ENCODE measurements at regions not wholly inside any gene's neighbourhood (a gene's known extent, or its start where the extent isn't known, plus 50 kb on each side); places are given as distances from the start of the nearest gene placed in this dataset.

DNA sequence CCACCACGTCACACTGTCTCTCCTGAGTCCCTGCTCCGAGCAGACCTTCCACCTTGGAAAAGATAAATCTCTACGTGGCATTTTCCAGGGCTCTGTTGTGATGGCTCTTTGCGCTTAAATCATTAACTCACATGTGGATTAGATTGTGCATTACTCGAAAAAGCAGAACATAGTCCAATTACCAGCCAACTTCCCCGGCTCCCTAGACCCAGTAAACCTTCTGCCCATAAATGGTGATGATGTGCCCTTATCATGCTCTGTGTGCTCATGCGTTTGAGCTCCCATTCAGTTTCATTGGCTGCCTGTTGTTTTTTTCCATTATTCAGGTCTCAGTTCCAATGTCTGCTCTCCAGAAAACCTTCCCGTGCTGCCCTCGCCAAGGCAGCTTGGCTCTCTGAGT lies 471.2 kb downstream of the GLRX3 start:
- 79% methylated on average over 9 of the region's 9 CpGs for WGBS
- no peak overlapping the region for H2AFZ ChIP-seq (ENCODE audit: low read depth, low read length)
- H4K8ac ChIP-seq (ENCODE audit: low read length) = no peak overlapping the region
- H3K9ac ChIP-seq (ENCODE audit: low read length) = no peak overlapping the region
- no peak overlapping the region for H2BK12ac ChIP-seq (ENCODE audit: low read length in 2 of 2)
- H3K27me3 ChIP-seq (ENCODE audit: control insufficient read depth in 1 of 2, insufficient read depth in 1 of 2, low read length in 2 of 2) = no peaks in the 10 kb centered on the region
- H3K27ac ChIP-seq (ENCODE audit: low read length, poor library complexity, severe bottlenecking) = no peak overlapping the region
- no peak overlapping the region for H2AK5ac ChIP-seq (ENCODE audit: low read length, severe bottlenecking)
- no peak overlapping the region for H3K14ac ChIP-seq (ENCODE audit: low read length in 2 of 2)
- no peak overlapping the region for H3K4me3 ChIP-seq (ENCODE audit: insufficient read depth in 1 of 2, low read depth in 1 of 2, low read length in 2 of 2)
- H3K9me3 ChIP-seq (ENCODE audit: control insufficient read depth, low read length) = peaks cover 38% of the 10 kb centered on the region
- no peaks in the 10 kb centered on the region for H3K36me3 ChIP-seq (ENCODE audit: control insufficient read depth in 1 of 2, insufficient read depth in 2 of 2, low read depth in 1 of 2, low read length in 2 of 2)
- no peak overlapping the region for H2BK15ac ChIP-seq (ENCODE audit: low read depth, poor library complexity, severe bottlenecking)
- H3K4me1 ChIP-seq (ENCODE audit: control insufficient read depth, insufficient read depth, low read depth, low read length) = no peaks in the 10 kb centered on the region
- no peak for DNase-seq
- no peak overlapping the region for H3K23ac ChIP-seq (ENCODE audit: low read length in 2 of 2)
- H3K4ac ChIP-seq (ENCODE audit: low read depth in 1 of 2, low read length in 2 of 2) = no peak overlapping the region
- H3K4me2 ChIP-seq (ENCODE audit: low read length, poor library complexity, severe bottlenecking) = no peak overlapping the region
- H3K79me1 ChIP-seq (replicated peaks; ENCODE audit: low read length, poor library complexity, severe bottlenecking) = no peaks in the 10 kb centered on the region
- H3K18ac ChIP-seq (ENCODE audit: low read depth in 1 of 2, low read length in 2 of 2) = no peak overlapping the region
- no peak overlapping the region for H2BK5ac ChIP-seq (ENCODE audit: low read depth, low read length, poor library complexity, severe bottlenecking)
- no peak overlapping the region for H4K91ac ChIP-seq (ENCODE audit: low read length)
- no peak overlapping the region for H2BK120ac ChIP-seq (ENCODE audit: low read depth, low read length)

DNA sequence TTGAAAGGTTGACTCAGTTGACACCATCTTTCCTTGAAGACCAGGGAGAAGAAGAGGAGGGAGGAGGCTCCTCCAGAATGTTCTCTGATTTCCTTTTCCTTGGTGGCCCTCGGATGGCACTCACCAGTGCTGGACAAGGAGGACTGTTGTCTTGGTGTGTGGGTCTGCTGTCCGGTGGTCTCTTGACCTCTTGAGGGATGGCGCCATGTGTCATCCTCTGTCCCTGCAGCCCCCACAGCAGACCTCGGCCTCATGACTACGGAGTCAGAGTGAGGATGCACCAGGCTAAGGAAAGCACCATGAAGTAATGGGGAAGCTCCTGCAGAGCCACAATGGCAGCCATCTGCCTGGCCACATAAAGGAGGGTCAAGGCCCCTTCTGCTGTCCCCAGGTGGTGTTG lies 475.0 kb downstream of the GLRX3 start:
- DNase-seq = no peak
- Histone ChIP-seq H3K27me3 (ENCODE audit: control insufficient read depth in 1 of 2, insufficient read depth in 1 of 2, low read length in 2 of 2) (no peaks in the 10 kb centered on the region), H3K4me2 (ENCODE audit: low read length, poor library complexity, severe bottlenecking) (no peak overlapping the region), H3K18ac (ENCODE audit: low read depth in 1 of 2, low read length in 2 of 2) (no peak overlapping the region), H3K14ac (ENCODE audit: low read length in 2 of 2) (no peak overlapping the region), H3K27ac (ENCODE audit: low read length, poor library complexity, severe bottlenecking) (no peak overlapping the region), H2AK5ac (ENCODE audit: low read length, severe bottlenecking) (no peak overlapping the region), H2AFZ (ENCODE audit: low read depth, low read length) (no peak overlapping the region), H3K4me1 (ENCODE audit: control insufficient read depth, insufficient read depth, low read depth, low read length) (no peaks in the 10 kb centered on the region), H3K4ac (ENCODE audit: low read depth in 1 of 2, low read length in 2 of 2) (no peak overlapping the region), H3K36me3 (ENCODE audit: control insufficient read depth in 1 of 2, insufficient read depth in 2 of 2, low read depth in 1 of 2, low read length in 2 of 2) (no peaks in the 10 kb centered on the region), H2BK12ac (ENCODE audit: low read length in 2 of 2) (no peak overlapping the region), H3K9me3 (ENCODE audit: control insufficient read depth, low read length) (peaks cover 25% of the 10 kb centered on the region), H4K8ac (ENCODE audit: low read length) (no peak overlapping the region), H3K79me1 (replicated peaks; ENCODE audit: low read length, poor library complexity, severe bottlenecking) (no peaks in the 10 kb centered on the region), H2BK5ac (ENCODE audit: low read depth, low read length, poor library complexity, severe bottlenecking) (no peak overlapping the region), H2BK120ac (ENCODE audit: low read depth, low read length) (no peak overlapping the region), H4K91ac (ENCODE audit: low read length) (no peak overlapping the region), H3K9ac (ENCODE audit: low read length) (no peak overlapping the region), H3K4me3 (ENCODE audit: insufficient read depth in 1 of 2, low read depth in 1 of 2, low read length in 2 of 2) (no peak overlapping the region), H3K23ac (ENCODE audit: low read length in 2 of 2) (no peak overlapping the region), H2BK15ac (ENCODE audit: low read depth, poor library complexity, severe bottlenecking) (no peak overlapping the region)
- 70% methylated on average over 5 of the region's 5 CpGs for WGBS

- Histone ChIP-seq H3K9me3 (ENCODE audit: control insufficient read depth, low read length) (peaks cover 20% of the 10 kb centered on the region), H4K8ac (ENCODE audit: low read length) (no peak overlapping the region), H3K27ac (ENCODE audit: low read length, poor library complexity, severe bottlenecking) (no peak overlapping the region), H3K4me2 (ENCODE audit: low read length, poor library complexity, severe bottlenecking) (no peak overlapping the region), H2BK15ac (ENCODE audit: low read depth, poor library complexity, severe bottlenecking) (no peak overlapping the region), H3K4me3 (ENCODE audit: insufficient read depth in 1 of 2, low read depth in 1 of 2, low read length in 2 of 2) (no peak overlapping the region), H2BK12ac (ENCODE audit: low read length in 2 of 2) (no peak overlapping the region), H3K4ac (ENCODE audit: low read depth in 1 of 2, low read length in 2 of 2) (no peak overlapping the region), H3K14ac (ENCODE audit: low read length in 2 of 2) (no peak overlapping the region), H2AK5ac (ENCODE audit: low read length, severe bottlenecking) (no peak overlapping the region), H3K79me1 (replicated peaks; ENCODE audit: low read length, poor library complexity, severe bottlenecking) (no peaks in the 10 kb centered on the region), H2BK120ac (ENCODE audit: low read depth, low read length) (no peak overlapping the region), H3K36me3 (ENCODE audit: control insufficient read depth in 1 of 2, insufficient read depth in 2 of 2, low read depth in 1 of 2, low read length in 2 of 2) (no peaks in the 10 kb centered on the region), H2AFZ (ENCODE audit: low read depth, low read length) (no peak overlapping the region), H3K18ac (ENCODE audit: low read depth in 1 of 2, low read length in 2 of 2) (no peak overlapping the region), H2BK5ac (ENCODE audit: low read depth, low read length, poor library complexity, severe bottlenecking) (no peak overlapping the region), H4K91ac (ENCODE audit: low read length) (no peak overlapping the region), H3K9ac (ENCODE audit: low read length) (no peak overlapping the region), H3K23ac (ENCODE audit: low read length in 2 of 2) (no peak overlapping the region), H3K4me1 (ENCODE audit: control insufficient read depth, insufficient read depth, low read depth, low read length) (no peaks in the 10 kb centered on the region), H3K27me3 (ENCODE audit: control insufficient read depth in 1 of 2, insufficient read depth in 1 of 2, low read length in 2 of 2) (no peaks in the 10 kb centered on the region)
- DNase-seq = no peak
- WGBS = 24% methylated on average over 4 of the region's 4 CpGs
These were observed 479.3 kb downstream of the GLRX3 start for GRCh38 chr10:130615457-130615856.

DNA sequence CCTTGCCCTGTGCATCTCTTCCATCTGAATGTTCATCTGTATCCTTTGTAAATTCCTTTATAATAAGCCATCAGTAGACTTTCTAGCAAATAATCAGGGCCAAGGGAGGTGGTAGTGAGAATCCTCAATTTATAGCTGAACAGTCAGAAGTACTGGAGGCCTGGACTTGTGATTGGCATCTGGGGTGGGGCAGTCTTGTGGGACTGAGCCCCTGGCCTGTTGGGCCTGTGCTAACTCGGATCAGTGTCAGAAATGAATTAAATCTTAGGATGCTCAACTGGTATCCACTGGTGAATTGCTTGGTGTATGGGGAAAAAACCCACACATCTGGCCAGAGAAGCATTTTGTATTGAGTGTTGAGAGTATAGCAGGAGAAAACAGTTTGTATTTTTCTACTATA lies 481.8 kb downstream of the GLRX3 start:
- no peaks in the 10 kb centered on the region for H3K4me1 ChIP-seq (ENCODE audit: control insufficient read depth, insufficient read depth, low read depth, low read length)
- no peak overlapping the region for H2BK120ac ChIP-seq (ENCODE audit: low read depth, low read length)
- H3K27me3 ChIP-seq (ENCODE audit: control insufficient read depth in 1 of 2, insufficient read depth in 1 of 2, low read length in 2 of 2) = no peaks in the 10 kb centered on the region
- no peak overlapping the region for H3K23ac ChIP-seq (ENCODE audit: low read length in 2 of 2)
- no peak overlapping the region for H4K8ac ChIP-seq (ENCODE audit: low read length)
- no peak for DNase-seq
- H2AK5ac ChIP-seq (ENCODE audit: low read length, severe bottlenecking) = no peak overlapping the region
- H3K4me2 ChIP-seq (ENCODE audit: low read length, poor library complexity, severe bottlenecking) = no peak overlapping the region
- no peak overlapping the region for H3K14ac ChIP-seq (ENCODE audit: low read length in 2 of 2)
- H2BK15ac ChIP-seq (ENCODE audit: low read depth, poor library complexity, severe bottlenecking) = no peak overlapping the region
- no peaks in the 10 kb centered on the region for H3K36me3 ChIP-seq (ENCODE audit: control insufficient read depth in 1 of 2, insufficient read depth in 2 of 2, low read depth in 1 of 2, low read length in 2 of 2)
- no peak overlapping the region for H2BK12ac ChIP-seq (ENCODE audit: low read length in 2 of 2)
- H3K4ac ChIP-seq (ENCODE audit: low read depth in 1 of 2, low read length in 2 of 2) = no peak overlapping the region
- H3K4me3 ChIP-seq (ENCODE audit: insufficient read depth in 1 of 2, low read depth in 1 of 2, low read length in 2 of 2) = no peak overlapping the region
- H3K79me1 ChIP-seq (replicated peaks; ENCODE audit: low read length, poor library complexity, severe bottlenecking) = no peaks in the 10 kb centered on the region
- H3K9ac ChIP-seq (ENCODE audit: low read length) = no peak overlapping the region
- no peak overlapping the region for H2AFZ ChIP-seq (ENCODE audit: low read depth, low read length)
- H3K18ac ChIP-seq (ENCODE audit: low read depth in 1 of 2, low read length in 2 of 2) = no peak overlapping the region
- H3K9me3 ChIP-seq (ENCODE audit: control insufficient read depth, low read length) = peaks cover 4% of the 10 kb centered on the region
- 23% methylated on average over 1 of the region's 1 CpG for WGBS
- no peak overlapping the region for H3K27ac ChIP-seq (ENCODE audit: low read length, poor library complexity, severe bottlenecking)
- no peak overlapping the region for H2BK5ac ChIP-seq (ENCODE audit: low read depth, low read length, poor library complexity, severe bottlenecking)
- H4K91ac ChIP-seq (ENCODE audit: low read length) = no peak overlapping the region
